SU-DHL-6 (cell line): ENCODE measurements at regions not wholly inside any gene's neighbourhood (a gene's known extent, or its start where the extent isn't known, plus 50 kb on each side); places are given as distances from the start of the nearest gene placed in this dataset.

ENCODE experiments used
- CTCF ChIP-seq: fragments of 200-600 bp; sonication (generic); IDR thresholded peaks from one replicate; pipeline ENCODE4 v1.5.1; 2017; ENCODE audit warnings: antibody characterized with exemption, mild to moderate bottlenecking, low read length, moderate library complexity; ENCODE audit not compliant: insufficient read depth, poor library complexity, severe bottlenecking
- EZH2phosphoT487 ChIP-seq: fragments of 200-600 bp; sonication (generic), shearing (Covaris generic); conservative IDR thresholded peaks from 2 replicates; pipeline ENCODE4 v1.6.1; 2018; ENCODE audit warnings: mild to moderate bottlenecking, antibody characterized with exemption, low read length, moderate library complexity, mixed read lengths

- TF ChIP-seq CTCF (no peak), EZH2phosphoT487 (no peak)
These were observed 1131.8 kb upstream of the TMPRSS15 start for GRCh38 chr21:19535356-19535755.
